HG02798 (cell line): ENCODE measurements at regions not wholly inside any gene's neighbourhood (a gene's known extent, or its start where the extent isn't known, plus 50 kb on each side); places are given as distances from the start of the nearest gene placed in this dataset.
"Not testable (repeated sequence)": the region's sequence is repeated elsewhere in the genome, so short reads cannot be mapped to it uniquely, and the experiment has no call there.

Experiments
- ATAC-seq: cut with Tn5 transposase; IDR thresholded peaks from one replicate; pipeline ENCODE4 v1.9.1; 2021; ENCODE audit warnings: mild to moderate bottlenecking; ENCODE audit not compliant: unreplicated experiment, poor library complexity

DNA sequence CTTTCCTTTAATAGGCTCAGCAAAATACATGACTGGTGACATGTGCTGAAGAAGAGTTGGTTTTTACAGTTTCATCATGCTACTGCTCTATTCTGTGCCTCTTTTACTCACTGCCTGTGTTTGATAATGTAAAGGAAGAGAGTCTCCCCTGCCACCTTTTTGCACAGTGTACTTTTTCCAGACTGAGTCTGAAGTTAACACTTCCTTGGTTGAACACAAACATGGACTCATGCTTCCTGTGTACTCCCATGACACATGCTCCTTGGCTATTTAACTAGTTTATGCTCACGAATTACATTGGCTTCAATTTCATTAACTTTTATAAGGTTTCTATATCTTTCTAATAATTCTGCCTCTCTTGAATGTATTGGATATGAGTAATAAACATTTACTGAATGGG is 396.1 kb downstream of the VGLL3 start:
- no peak for ATAC-seq

DNA sequence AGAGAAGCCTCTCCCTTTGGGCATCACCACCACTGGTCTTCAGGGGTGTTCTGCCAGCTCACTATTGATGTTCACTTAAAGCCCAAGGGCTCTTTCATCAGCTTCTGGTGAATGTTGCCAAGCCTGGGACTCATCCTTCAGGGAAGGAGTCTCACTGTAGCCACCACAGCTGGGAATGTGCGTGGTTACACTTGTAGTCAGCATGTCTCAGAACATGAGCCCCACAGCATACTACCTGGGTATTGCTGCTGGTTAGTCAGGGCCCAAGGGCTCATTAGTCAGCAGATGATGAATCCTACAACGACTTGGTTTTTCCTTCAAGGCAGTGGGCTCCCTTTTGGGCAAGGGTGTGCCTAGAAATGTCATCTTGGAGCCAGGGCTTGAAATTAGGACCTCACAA is 412.9 kb downstream of the VGLL3 start:
- no peak for ATAC-seq

DNA sequence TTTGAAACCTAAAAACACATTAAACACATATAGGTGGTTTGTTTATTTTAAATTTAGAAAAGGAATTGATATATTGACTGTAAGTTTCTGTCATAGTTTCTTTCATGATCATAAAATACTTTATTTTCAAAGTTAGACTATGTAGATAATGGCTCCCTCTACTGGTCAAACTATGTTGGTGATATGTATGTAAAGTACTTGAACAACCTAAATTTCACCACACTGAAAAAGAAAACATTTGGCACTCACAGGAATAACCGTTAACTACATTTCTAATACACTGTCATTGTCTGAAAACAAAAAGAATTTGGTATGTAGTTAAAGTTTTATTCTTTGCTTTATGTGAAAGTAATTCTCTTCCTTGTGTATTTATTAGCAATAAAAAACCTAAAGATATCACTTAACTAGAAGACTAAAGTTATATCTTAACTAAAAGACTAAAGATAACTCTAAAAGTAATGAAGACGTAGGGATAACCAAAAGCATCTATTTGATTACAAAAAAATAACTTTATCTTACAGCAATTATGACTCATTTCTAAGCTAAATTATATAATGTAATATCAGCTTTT is 427.5 kb downstream of the VGLL3 start:
- ATAC-seq: peak; percentile 70

DNA sequence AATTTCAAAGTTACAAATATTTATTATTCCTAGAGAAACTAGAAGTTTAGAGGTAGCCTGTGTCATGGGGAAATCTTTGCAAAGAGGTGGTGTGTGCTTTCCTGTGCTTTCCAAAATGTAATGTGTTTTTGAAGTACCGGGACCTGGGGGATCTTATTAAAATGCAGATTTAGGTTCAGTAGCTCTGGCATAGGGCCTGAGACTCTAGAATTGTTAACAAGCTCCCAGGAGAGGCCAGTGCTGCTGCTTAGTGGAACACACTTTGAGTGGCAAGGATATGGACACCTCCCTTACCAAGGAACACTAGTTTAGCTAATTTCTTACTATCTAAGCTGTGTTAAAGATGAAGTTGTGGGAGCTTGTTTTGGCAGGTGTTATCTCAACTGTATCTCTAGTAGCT is 428.9 kb downstream of the VGLL3 start:
- ATAC-seq: no peak

DNA sequence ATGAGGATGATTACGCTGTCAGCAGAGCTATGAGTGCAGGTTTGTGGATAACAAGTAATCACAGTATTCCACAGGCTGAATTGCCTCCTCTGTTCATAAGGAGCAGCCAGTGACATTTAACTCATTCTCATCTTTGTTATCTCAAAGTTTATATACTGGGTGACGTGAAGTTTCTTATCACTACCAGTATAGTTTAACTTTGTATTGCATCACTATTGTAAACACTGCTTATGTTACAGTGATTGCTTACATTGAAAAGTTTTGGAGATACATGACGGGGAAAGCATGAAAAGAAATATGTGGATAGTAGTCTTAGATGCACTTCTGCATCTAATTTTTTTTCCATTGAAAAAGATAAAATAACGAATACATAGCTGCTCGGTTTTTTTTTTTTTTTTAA is 429.7 kb downstream of the VGLL3 start:
- ATAC-seq: no peak

DNA sequence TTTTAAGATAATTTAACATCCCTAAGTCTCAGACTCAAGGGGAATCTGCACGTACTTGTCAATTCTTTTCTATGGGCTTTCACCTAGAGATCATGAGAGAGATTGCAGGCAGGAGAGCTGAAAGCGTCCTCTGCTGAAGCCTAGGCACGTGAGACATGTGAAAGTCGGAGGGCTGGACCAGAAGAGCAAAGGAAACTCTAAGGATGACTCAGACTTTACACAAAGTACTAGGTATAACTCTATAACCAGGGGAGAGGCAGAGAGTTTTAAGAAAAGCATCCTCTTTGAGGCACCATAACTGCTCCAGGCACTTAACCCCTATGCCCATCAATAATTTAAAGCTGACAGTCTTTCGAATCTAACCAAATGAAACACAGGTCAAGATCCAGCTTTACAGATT is 436.6 kb downstream of the VGLL3 start:
- no peak for ATAC-seq

DNA sequence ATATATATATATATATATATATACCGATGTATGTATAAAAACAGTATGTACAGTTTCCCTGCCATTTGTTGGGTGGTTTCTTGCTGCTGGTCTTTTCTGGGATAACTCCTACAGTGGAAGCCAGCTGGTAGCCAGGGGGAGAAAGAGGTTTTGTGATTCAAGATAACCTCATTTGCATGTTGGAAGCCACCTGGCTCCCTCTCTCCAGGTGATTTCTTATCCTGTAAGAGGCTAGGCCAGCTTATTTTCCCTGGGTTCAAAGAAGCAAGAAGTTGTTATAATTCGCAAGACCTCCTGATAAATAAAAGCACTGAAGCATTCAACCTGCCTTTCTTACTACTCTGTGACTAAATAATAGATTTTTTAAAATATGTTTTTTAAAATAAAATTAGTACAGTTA is 443.3 kb downstream of the VGLL3 start:
- ATAC-seq: no peak

DNA sequence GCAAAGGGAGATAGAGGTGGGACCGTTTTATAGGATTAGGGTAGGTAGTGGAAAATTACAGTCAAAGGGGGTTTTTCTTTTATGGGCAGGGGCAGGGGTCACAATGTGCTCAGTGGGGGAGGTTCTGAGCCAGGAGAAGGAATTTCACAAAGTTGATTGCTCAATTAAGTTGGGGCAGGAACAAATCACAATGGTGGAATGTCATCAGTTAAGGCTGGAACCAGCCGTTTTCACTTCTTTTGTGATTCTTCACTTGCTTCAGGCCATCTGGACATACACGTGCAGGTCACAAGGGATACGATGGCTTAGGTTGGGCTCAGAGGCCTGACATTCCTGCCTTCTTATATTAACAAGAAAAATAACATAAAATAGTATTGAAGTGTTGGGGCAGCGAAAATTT is 453.8 kb downstream of the VGLL3 start:
- ATAC-seq: no peak

DNA sequence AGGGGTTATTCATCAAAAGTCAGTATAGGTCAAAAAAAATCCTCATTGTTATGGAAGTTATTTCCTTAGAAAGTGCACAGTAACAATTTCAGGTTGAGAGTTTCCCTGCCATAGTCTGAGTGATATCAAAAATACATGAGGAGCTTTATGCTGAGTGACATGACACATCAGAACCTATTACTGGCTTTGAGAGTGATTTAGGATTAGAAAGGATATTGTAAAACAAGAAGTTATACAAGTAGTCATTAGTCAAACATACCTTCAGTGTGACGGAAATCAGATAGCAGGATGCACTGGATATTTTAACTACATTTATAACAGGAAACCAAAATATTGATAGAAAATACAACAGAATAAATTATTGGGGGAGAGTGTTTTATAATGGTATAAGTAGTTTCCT is 471.1 kb downstream of the VGLL3 start:
- ATAC-seq: no peak

DNA sequence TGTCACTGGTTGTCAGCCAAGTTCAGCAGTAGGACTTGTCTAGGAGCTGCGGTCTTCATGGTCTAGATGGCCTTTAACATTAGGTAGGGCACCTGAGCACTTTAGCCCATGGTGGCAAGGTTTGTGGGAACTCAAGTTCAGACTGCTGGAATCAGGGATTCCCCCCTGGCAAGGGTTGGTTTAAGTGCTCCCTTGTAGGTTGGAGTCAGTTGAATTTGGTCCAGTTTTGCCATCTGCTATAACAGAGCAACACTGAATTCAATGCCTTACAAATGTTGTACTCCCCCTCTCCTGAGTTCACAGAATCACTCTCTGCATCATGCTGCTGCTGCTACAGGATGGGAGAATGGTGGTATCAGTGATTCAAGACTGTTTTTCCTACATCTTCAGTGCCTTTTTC is 509.3 kb downstream of the VGLL3 start:
- no peak for ATAC-seq

DNA sequence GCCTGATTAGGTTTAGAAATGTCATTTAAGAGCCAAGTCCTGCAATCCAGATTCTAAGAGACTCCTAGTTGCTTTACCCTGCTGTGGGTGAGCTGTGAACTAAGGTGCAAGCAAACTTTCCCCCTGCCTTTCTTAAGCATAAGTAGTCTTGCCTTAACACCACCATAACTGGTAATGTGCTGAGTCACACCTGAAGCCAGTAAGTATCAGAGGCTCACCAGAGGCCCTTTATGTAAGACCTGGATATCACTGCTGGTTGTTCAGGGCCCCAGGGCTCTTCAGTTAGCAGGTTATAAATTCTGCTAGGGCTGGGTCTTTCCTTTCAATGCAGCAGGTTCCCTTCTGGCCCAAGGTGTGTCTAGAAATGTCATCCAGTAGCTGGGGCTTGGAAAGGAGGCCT is 509.9 kb downstream of the VGLL3 start:
- no peak for ATAC-seq

DNA sequence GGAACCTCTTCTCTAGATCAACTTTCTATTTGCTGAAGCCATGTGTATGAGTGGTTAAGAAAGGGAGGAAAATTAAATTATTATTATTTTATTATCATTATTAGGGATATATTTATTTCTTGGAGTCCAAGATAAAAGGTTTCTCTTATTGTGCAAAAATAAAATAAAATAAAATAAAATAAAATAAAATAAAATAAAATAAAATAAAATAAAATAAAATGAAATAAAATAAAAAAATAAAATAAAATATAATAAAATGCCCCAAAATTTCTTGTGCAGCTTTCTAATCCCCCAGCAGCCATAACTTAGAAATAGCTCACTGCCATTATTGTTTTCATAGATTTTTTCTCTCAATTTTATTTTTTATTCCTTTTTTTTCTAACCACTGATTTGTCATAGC is 526.8 kb downstream of the VGLL3 start:
- ATAC-seq: no peak

DNA sequence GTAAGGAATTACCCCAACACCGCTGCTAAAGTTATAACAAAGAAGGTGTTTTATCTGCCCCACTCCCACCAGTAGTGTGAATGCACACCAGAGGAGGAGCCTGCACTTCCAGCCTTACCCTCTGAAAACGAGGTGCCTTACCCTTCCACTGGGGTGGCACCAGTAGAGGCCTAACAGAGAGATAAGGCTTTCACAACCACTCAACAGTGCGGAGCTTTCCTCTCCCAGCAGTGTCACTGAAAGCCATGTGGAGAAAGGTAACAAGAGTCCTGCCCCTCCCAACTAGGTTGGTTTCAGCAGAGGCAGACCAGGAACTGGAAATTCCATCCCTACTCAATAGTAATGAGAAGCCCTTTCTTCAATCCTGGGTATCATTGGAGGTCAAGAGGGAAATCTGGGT is 539.2 kb downstream of the VGLL3 start:
- ATAC-seq: no peak

DNA sequence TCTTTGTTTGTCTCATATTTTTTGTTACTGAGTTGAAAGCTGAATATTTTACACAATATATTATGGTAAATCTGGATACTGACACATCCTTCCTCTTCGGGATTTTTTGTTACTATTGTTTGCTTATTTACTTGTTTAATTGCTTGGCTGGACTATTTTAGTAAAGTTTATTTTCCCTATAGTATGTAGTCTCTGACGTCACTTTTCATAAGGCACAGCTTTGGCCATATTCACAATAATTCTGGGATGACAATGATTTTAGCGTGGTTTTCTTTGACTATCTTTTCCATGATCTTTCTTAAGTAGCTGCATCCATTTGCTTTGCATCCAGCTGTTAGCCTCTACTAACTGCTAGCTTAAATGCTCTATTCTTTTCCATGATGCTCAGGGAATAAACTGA is 552.4 kb downstream of the VGLL3 start:
- no peak for ATAC-seq

DNA sequence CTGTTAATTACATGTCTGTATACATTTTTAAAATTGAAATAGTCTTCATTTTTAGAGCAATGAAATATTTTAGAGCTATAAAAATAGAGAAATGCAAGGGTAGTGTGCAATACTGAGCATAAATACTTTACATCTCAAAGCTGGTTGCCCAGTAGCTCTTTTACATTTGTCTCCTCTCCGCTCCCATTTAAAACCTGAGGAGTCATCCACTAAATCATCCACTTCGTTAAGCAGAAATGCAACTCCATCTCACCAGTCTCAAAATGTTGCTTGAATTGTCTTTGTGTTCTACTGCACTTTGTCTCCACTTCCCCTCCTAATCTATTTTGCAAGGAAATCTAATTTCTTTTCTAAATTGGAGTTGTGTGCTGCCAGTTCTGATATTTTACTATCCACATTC is 563.6 kb downstream of the VGLL3 start:
- no peak for ATAC-seq

DNA sequence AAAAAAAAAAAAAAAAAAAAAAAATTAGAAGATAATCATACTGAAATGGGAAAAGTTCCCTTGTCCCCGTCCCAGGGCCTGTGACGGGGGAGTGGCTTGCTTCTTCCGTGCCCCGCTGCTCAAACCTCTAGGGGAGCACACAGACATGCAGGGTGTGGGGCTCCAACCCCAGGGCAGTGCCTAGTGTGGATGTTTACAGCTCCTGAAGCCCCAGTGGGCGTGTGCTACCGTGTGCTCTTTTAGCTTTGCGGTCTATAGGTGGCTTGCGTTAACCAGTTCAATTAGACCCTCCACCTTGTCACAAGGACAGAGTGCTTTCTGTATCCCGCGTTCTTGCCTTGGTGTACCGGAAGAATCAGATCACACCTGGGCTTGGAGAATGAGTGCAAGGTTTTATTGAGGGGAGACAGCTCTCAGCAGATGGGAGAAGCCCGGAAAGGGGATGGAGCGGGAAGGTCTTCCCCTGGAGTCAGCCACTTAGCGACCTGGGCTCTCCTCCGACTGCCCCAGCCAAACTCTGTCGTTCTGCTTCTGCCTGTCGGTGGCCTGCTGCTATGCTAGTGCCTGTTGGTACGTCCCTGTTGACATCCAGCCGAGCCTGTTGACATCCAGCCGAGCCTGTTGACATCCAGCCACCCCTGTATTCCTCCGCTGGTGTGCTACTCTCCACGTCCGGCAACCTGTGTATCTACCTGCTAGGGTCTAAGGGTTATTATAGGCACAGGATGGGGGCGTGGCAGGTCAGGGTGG is 569.8 kb downstream of the VGLL3 start:
- no peak for ATAC-seq

DNA sequence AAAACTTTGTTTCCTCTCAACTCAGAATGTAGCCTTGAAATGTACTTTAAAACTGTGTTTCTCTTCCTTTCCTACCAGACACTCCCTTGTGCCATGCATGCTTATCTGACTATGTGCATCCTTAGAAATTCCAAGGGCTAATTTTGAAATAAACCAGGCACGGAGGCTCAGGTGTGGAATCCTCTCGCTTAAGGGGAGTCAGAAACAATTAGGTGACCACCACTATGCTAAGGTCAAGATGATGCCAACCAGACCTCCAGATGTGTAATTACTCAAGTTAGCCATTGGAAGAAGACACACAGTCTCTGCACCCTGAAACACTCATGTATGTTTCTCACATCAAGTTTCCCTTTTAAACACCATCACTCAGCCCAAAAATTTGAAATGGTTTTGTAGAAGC is 572.1 kb downstream of the VGLL3 start:
- no peak for ATAC-seq

DNA sequence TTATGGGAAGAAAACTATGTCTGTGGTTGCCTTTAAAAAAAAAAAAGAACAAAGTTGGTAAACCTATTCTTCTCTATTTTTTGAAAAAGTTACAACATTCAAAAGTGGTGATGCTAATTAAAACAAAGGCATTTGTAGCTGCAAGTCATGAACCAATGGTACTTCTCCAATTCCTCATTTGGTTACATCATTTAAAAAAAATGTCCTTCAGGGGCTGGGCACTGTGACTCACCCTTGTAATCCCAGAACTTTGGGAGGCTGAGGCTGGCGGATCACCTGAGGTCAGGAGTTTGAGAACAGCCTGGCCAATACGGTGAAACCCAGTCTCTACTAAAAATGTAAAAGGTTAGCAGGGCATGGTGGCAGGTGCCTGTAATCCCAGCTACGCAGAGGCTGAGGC is 574.6 kb downstream of the VGLL3 start:
- ATAC-seq: no peak

DNA sequence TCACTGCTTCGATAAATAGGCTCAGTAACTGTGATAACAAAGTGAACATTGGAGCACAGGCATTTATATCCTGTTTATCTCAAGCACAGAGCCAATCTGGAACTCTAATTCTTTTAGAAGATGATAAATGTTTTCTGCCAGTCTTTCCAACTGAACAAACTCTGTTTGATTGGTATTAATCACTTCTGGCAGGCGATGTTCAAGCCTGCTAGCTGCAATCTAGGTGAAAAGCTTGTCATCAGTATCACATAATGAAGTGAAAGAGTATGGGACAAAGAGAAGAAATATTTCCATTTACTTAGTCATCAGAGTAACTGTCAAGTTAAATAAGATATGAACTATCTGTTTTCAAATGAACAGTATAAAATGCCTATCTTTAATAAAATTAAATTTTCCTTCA is 577.3 kb downstream of the VGLL3 start:
- ATAC-seq: no peak

DNA sequence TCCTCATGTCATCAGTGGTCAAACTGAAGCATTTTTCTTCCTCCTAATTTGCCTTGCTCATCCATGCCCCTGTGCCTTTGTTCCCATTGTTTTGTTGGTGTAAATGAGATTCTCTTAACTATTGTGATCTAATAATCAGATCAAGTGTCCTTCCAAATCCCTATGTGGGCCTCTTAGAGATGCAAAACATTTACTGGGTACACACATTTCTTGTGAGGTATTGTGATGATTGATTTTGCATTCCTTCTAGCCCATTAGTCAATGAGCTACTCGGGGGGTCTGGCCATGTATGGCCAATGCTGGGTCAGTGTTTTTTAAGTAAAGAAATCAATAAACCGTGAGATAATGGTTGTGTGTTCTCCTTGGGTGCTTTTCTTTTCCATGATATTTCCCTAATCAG is 580.4 kb downstream of the VGLL3 start:
- no peak for ATAC-seq

DNA sequence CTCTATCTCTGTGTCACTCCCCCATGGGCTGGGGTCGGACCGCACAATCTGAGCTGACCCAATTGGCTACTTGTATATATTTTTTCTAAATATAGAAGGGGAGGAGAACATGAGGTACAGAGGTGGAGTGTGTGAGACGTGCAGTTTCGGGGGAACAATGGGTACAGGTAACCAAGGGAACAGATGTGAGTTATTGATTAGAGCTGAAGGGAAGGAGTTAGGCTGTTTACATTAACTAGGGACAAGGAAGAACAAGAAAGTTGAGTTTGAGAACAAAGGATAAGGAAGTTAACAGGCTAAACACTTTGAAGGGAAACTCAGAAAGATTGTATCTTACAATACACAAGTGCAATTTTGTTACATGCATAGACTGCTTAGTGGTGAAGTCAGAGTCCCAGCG is 601.2 kb downstream of the VGLL3 start:
- ATAC-seq: not testable (repeated sequence)

DNA sequence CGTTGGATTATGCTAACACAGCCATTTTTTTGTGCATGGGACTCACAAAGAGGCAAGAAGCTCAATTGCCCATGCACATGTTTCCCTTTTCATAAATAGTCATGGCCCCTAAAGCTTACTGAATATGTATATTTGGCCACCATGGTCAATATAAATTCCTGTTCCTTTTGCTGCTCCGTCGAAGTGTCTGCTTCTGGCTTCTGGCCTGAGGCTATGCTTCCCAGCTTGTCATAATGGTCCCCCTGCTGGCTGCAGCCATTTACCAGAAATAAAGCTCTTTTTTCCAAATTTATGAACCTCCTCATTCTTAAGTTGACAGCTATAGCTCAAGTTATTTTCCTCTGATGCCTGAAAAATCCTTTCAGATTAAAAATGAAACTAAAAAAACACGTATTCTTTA is 602.1 kb downstream of the VGLL3 start:
- ATAC-seq: no peak
